H1 (cell line): ENCODE measurements at regions not wholly inside any gene's neighbourhood (a gene's known extent, or its start where the extent isn't known, plus 50 kb on each side); places are given as distances from the start of the nearest gene placed in this dataset.

Experiments used
- CEBPB ChIP-seq: IDR thresholded peaks from 2 replicates; pipeline ENCODE4 v1.6.1; 2012; ENCODE audit warnings: low read depth, low read length
- CTCF ChIP-seq, 3 experiments: IDR thresholded peaks; 1 replicate in 2 of 3; 2 replicates in 1 of 3; pipeline versions ENCODE4 v1.5.1 to v1.6.1; 2011; ENCODE audit warnings: low read length in 3 of 3, mild to moderate bottlenecking in 3 of 3, inconsistent platforms in 2 of 3, low read depth in 1 of 3, moderate library complexity in 1 of 3; ENCODE audit not compliant: insufficient read depth in 1 of 3; ENCODE audit errors: control extremely low read depth in 1 of 3
- EGR1 ChIP-seq: IDR thresholded peaks from 2 replicates; pipeline ENCODE4 v1.6.1; 2011; ENCODE audit warnings: low read depth, low read length, borderline replicate concordance
- MAFK ChIP-seq: IDR thresholded peaks from 2 replicates; pipeline ENCODE4 v1.6.1; 2012; ENCODE audit warnings: low read depth, mild to moderate bottlenecking, improper control_type of control experiment, low read length

DNA sequence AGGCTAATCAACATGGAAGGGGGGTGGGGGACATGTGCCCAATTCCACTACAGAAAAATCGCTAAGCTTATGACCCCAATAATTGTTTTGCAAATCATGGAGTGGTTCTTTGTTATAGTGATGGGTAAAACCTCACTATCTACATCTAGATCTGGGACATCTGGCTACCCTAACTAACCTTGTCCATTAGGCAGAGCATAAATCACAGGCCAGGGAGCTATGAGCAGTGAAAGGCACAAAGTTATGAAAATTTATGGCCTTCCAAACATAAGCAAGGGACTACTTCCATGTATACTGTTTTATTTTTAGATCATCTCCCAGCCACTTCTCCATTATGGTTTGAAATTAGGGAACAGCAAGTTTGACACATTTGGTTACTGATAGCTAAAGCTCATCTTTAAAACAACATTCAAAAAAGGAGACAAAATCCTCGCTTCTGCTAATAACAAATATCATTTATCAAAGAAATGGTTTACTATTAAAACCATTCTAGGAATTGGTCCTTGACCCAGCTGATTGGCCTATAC lies 78.3 kb downstream of the RSL24D1 start:
- TF ChIP-seq CEBPB, result no peak
- no peak for TF ChIP-seq CTCF (IDR thresholded peaks at IDR 0.05; ENCODE audit: control extremely low read depth in 1 of 3, insufficient read depth in 1 of 3, low read depth in 1 of 3, low read length in 3 of 3)
- TF ChIP-seq EGR1, result no peak
- TF ChIP-seq MAFK, result no peak
